ENCODE measurements at regions not wholly inside any gene's neighbourhood (a gene's known extent, or its start where the extent isn't known, plus 50 kb on each side); places are given as distances from the start of the nearest gene placed in this dataset.

GRCh38 chr2:42908518-42909200, 116.3 kb upstream of the HAAO start:
- no peak for TF ChIP-seq EZH2phosphoT487 (IDR thresholded peaks at IDR 0.05; ENCODE audit: low read depth, severe bottlenecking, unreplicated experiment)
- TF ChIP-seq EZH2 (IDR thresholded peaks at IDR 0.05; ENCODE audit: borderline replicate concordance) = no peak
- TF ChIP-seq CTCF (IDR thresholded peaks at IDR 0.05; ENCODE audit: poor library complexity) = no peak
- H3K9me2 ChIP-seq (replicated peaks; ENCODE audit: insufficient read depth) = no peaks in the 10 kb centered on the region
- peaks cover 32% of the 10 kb centered on the region for H3K4me1 ChIP-seq (ENCODE audit: insufficient read depth)
- no peak overlapping the region for H3K4me3 ChIP-seq
- H3K79me2 ChIP-seq = no peaks in the 10 kb centered on the region
- no peak overlapping the region for H3K4me2 ChIP-seq
- H4K20me1 ChIP-seq (ENCODE audit: insufficient read depth, poor library complexity, severe bottlenecking) = no peaks in the 10 kb centered on the region
- WGBS (ENCODE audit: low lambda C conversion rate, missing lambda C conversion rate) = 57% methylated on average over 6 of the region's 6 CpGs
- H3K27me3 ChIP-seq = no peaks in the 10 kb centered on the region
- peak overlapping the region; percentile 90 for H3K27ac ChIP-seq
- DNase-seq (ENCODE audit: low spot score) = no peak
- H3K9me3 ChIP-seq (ENCODE audit: low read depth) = no peaks in the 10 kb centered on the region
- no peak overlapping the region for H2AFZ ChIP-seq
- no peaks in the 10 kb centered on the region for H3K36me3 ChIP-seq (replicated peaks; ENCODE audit: insufficient read depth, low read depth)

- TF ChIP-seq EZH2phosphoT487 (IDR thresholded peaks at IDR 0.05; ENCODE audit: low read depth, severe bottlenecking, unreplicated experiment) (no peak), EZH2 (IDR thresholded peaks at IDR 0.05; ENCODE audit: borderline replicate concordance) (no peak), CTCF (IDR thresholded peaks at IDR 0.05; ENCODE audit: poor library complexity) (no peak)
- Histone ChIP-seq H3K27me3 (no peaks in the 10 kb centered on the region), H3K36me3 (replicated peaks; ENCODE audit: insufficient read depth, low read depth) (no peaks in the 10 kb centered on the region), H2AFZ (no peak overlapping the region), H3K79me2 (no peaks in the 10 kb centered on the region), H3K4me1 (ENCODE audit: insufficient read depth) (peaks cover 27% of the 10 kb centered on the region), H3K9me3 (ENCODE audit: low read depth) (no peaks in the 10 kb centered on the region), H3K9me2 (replicated peaks; ENCODE audit: insufficient read depth) (no peaks in the 10 kb centered on the region), H4K20me1 (ENCODE audit: insufficient read depth, poor library complexity, severe bottlenecking) (no peaks in the 10 kb centered on the region), H3K4me3 (no peak overlapping the region), H3K4me2 (no peak overlapping the region), H3K27ac (peak overlapping the region; percentile 90)
- WGBS (ENCODE audit: low lambda C conversion rate, missing lambda C conversion rate) = 88% methylated on average over 1 of the region's 1 CpG
- DNase-seq (ENCODE audit: low spot score) = no peak
These were observed 115.5 kb upstream of the HAAO start for GRCh38 chr2:42907835-42908234.

DNA sequence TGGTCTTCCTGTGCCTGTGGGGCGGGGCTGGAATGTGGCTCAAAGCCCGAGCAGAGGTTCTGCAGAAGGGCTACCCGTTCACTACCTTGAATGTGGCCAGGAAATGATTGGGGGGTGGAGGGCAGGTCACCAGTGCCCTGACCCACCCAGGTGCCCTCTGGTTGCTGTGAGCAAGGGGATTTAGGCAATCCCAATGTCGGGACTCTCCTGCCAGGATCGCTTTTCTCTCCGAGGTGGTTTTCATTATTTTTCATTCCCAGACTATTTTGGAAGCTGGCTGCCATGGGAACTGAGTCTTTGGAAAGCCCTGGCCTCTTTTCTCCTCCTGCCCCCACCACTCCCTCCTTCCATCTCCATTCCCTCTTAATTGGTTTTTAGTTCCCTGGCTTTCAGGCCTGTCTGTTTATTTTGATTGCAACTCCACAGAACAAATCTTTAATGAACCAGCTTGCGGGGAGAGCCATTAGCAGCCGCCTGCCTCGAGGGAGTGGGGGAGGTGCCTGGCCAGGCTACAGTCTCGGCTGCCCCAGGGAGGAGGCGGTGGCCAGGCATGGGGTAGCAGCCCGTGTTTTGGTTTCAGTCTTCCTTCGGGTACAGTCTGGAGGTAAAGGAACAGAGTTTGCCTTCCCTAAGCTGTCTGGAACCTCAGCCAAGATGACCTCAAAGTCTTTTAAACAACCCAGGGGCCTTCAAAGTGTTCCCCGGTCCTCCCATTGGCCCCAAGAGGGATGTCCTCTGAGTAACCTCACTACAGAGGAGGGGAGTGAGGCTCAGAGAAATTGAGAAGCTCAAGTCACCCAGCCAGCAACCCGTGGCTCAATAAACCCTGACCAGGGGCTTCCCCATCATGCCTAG, 114.4 kb upstream of the HAAO start:
- Histone ChIP-seq H3K36me3 (replicated peaks; ENCODE audit: insufficient read depth, low read depth) (no peaks in the 10 kb centered on the region), H3K9me2 (replicated peaks; ENCODE audit: insufficient read depth) (no peaks in the 10 kb centered on the region), H3K27ac (peak overlapping the region; percentile 90), H2AFZ (no peak overlapping the region), H3K4me3 (no peak overlapping the region), H3K4me1 (ENCODE audit: insufficient read depth) (peaks cover 27% of the 10 kb centered on the region), H3K9me3 (ENCODE audit: low read depth) (no peaks in the 10 kb centered on the region), H3K27me3 (no peaks in the 10 kb centered on the region), H3K79me2 (no peaks in the 10 kb centered on the region), H4K20me1 (ENCODE audit: insufficient read depth, poor library complexity, severe bottlenecking) (no peaks in the 10 kb centered on the region), H3K4me2 (peak overlapping the region; percentile 63)
- no peak for TF ChIP-seq EZH2 (IDR thresholded peaks at IDR 0.05; ENCODE audit: borderline replicate concordance)
- TF ChIP-seq EZH2phosphoT487 (IDR thresholded peaks at IDR 0.05; ENCODE audit: low read depth, severe bottlenecking, unreplicated experiment) = no peak
- no peak for TF ChIP-seq CTCF (IDR thresholded peaks at IDR 0.05; ENCODE audit: poor library complexity)
- WGBS (ENCODE audit: low lambda C conversion rate, missing lambda C conversion rate) = 32% methylated on average over 15 of the region's 15 CpGs
- DNase-seq (ENCODE audit: low spot score) = peak; percentile 56
